ENCODE measurements at regions not wholly inside any gene's neighbourhood (a gene's known extent, or its start where the extent isn't known, plus 50 kb on each side); places are given as distances from the start of the nearest gene placed in this dataset.

DNA sequence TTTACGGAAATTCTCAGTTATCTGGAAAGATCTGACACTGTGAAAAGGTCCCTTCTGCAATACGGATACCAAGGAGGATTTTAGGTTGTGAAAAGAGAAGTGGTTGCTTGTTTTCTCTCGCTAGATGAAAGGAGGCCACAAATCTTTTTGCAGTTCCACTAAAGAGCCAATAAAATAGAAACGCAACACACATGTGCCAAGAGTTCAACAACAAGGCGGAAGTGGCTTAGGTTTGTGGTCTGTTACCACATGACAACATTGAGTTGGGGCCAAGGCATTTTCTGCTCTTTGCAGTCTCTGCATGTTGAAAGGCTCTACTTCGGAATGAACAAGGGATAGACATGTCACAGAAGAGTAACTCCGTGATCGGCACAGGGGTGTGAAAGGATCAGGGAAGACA is 115.7 kb upstream of the OSR1 start:
- DNase-seq (ENCODE audit: low read depth): peak; percentile 93
- no peak overlapping the region for H3K4me3 ChIP-seq (ENCODE audit: low read length)
- TF ChIP-seq, protein P1, sequence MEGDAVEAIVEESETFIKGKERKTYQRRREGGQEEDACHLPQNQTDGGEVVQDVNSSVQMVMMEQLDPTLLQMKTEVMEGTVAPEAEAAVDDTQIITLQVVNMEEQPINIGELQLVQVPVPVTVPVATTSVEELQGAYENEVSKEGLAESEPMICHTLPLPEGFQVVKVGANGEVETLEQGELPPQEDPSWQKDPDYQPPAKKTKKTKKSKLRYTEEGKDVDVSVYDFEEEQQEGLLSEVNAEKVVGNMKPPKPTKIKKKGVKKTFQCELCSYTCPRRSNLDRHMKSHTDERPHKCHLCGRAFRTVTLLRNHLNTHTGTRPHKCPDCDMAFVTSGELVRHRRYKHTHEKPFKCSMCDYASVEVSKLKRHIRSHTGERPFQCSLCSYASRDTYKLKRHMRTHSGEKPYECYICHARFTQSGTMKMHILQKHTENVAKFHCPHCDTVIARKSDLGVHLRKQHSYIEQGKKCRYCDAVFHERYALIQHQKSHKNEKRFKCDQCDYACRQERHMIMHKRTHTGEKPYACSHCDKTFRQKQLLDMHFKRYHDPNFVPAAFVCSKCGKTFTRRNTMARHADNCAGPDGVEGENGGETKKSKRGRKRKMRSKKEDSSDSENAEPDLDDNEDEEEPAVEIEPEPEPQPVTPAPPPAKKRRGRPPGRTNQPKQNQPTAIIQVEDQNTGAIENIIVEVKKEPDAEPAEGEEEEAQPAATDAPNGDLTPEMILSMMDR (conservative IDR thresholded peaks at IDR 0.05; ENCODE audit: low read length): no peak

DNA sequence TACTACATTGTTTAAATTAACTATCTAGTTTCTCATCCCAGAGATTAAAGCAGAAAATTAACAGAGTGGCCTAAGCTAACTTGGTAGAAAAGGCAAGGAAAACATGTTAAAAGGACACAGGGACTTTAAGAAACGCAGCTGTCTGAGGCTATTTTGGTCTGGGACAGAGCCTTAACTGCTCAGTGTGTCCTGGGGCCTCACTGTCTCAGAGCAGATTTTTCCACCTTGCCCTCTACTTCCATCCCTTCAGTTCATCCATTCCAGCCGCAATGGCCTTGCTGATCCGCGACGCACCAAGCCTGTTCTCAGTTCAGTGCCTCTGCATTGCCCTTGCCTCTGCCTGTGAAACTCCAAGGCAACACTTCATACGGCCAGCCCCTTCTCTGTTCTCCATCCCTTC is 114.9 kb upstream of the OSR1 start:
- no peak for DNase-seq (ENCODE audit: low read depth)
- H3K4me3 ChIP-seq (ENCODE audit: low read length): no peak overlapping the region
- TF ChIP-seq, protein P1 (conservative IDR thresholded peaks at IDR 0.05; ENCODE audit: low read length): no peak

DNA sequence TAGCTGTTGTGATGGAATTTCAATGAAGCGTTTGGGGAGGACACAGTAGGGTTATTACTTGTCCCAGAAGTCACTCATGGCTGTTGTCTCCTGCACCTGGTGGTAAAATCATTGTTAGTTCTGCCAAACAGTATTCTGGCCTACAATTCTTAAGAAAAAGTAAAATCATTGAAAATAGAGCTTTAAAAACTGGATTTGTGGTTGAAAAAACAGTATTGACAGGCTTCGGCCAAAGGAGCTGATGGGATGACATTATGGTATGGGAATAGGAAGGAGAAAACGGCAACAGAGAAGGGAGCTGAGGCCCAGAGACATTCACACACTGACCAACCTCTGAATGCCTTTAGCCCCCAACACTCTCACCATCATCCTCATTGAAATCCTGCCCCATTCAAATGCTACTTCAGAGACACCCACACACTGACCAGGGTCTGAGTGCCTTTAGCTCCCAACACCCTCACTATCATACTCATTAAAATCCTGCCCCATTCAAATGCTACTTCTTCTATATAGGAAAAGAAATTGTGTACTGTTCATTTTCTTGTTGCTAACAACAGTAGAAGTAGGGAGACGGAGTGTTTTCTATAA is 114.1 kb upstream of the OSR1 start:
- H3K4me3 ChIP-seq (ENCODE audit: low read length): no peak overlapping the region
- no peak for DNase-seq (ENCODE audit: low read depth)
- TF ChIP-seq, protein P1 (conservative IDR thresholded peaks at IDR 0.05; ENCODE audit: low read length): no peak

DNA sequence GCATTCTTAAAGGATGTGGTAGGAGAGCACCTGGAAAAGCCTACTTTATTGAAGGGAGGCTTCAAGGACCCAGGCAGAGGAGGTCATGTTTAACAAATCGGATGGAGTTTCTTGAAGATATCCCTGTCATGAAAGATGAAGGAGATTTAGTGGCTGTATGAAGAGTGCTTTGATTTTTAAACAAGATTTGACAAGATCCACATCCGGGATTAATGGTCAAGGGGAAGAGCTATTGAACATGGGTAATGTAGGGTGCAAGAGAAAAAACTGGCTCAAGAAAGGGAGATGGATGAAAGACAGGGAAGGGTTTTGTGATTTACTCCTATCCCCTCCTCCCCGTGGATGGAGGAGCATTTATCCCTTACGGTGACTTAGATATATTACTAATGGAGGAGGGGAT is 113.1 kb upstream of the OSR1 start:
- TF ChIP-seq, protein P1 (conservative IDR thresholded peaks at IDR 0.05; ENCODE audit: low read length): no peak
- DNase-seq (ENCODE audit: low read depth): no peak
- no peak overlapping the region for H3K4me3 ChIP-seq (ENCODE audit: low read length)

DNA sequence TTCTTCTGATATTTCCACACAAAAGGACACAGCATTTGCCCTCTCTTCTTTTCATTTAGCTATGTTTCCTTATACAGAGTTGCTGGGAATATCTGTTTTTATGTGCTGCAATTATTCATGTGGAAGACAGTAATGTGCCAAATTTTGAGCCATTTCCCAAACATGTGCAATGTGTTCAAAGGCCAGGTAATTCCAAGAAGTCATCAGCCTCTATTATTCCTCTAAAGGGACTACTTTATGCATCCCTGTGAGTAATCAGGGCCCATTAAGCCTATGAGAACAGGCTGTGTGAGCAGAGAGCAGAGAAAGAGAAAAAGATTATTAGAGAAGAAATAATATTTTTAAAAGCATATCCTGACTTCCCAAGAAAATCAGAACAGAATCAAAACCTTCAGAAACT is 107.6 kb upstream of the OSR1 start:
- TF ChIP-seq, protein P1 (conservative IDR thresholded peaks at IDR 0.05; ENCODE audit: low read length): no peak
- DNase-seq (ENCODE audit: low read depth): no peak
- no peak overlapping the region for H3K4me3 ChIP-seq (ENCODE audit: low read length)

DNA sequence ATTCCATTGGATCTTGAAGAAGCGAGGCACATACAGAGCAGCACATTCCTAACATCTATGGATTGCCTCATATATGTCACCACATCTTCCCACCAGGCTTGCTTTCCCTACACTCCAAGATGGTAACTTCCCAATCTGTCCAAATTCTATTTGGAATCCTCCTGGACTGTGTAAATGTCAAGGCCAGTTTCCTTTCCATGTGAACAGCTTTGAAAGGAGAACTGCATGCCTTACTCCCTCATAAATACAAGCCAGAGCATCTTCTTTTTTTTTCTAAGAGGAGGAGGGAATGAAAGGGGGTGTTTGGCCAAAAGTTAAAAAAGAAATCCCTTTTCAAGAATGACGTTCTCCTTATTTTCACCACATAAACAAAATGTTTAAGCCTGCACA is 103.8 kb upstream of the OSR1 start:
- no peak overlapping the region for H3K4me3 ChIP-seq (ENCODE audit: low read length)
- TF ChIP-seq, protein P1 (conservative IDR thresholded peaks at IDR 0.05; ENCODE audit: low read length): no peak
- no peak for DNase-seq (ENCODE audit: low read depth)

DNA sequence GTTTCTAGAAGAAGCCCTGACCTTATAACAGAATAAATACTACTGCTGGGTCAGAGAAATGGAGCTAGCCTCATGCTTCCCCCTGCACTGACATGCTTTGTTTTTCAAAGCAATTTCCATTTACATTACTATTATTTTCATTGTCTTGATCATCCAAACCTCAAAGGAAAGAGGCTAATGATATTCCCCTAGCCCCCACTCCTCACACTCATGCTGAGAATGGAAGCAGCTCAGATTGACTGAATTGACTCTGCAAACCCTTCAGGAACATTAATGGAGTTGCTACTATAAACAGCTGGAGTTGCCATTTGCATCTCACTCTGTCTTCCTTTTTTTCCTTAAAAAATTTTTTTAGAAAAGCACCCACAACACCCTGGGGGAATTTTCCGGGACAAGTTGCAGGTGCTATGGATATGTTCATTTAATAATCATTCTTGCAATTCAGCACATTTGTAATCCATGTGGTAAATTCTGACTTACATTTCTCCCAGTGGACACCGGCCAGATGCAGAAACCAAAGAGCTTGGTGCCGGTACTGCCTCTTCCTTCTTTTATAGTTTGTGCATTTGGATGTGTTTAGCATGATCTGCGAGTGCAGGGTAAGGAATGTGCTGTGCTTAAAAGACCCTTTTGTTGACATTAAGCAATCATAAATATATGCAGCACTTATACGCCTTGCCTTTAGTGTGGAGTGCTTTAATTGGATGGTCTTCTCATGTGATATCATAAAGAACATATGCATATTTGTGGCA is 103.3 kb upstream of the OSR1 start:
- H3K4me3 ChIP-seq (ENCODE audit: low read length): no peak overlapping the region
- TF ChIP-seq, protein P1 (conservative IDR thresholded peaks at IDR 0.05; ENCODE audit: low read length): no peak
- no peak for DNase-seq (ENCODE audit: low read depth)
